HEK293 (cell line): ENCODE measurements at regions not wholly inside any gene's neighbourhood (a gene's known extent, or its start where the extent isn't known, plus 50 kb on each side); places are given as distances from the start of the nearest gene placed in this dataset.

Experiments
- ZNF2 ChIP-seq: fragments of 450-650 bp; formaldehyde crosslinking; IDR thresholded peaks from 2 replicates; pipeline ENCODE4 v1.5.1; 2016; ENCODE audit warnings: missing biosample characterization, missing genetic modification characterization
- ZSCAN16 ChIP-seq: fragments of 450-650 bp; formaldehyde crosslinking; IDR thresholded peaks from 2 replicates; pipeline ENCODE4 v1.5.1; 2016; ENCODE audit warnings: missing biosample characterization, missing genetic modification characterization

GRCh38 chr13:33636243-33636642 is 181.7 kb upstream of the RFC3 start:
- TF ChIP-seq ZSCAN16 (no peak), ZNF2 (tag by site-specific recombination) (no peak)
